HepG2 (cell line): ENCODE measurements at regions not wholly inside any gene's neighbourhood (a gene's known extent, or its start where the extent isn't known, plus 50 kb on each side); places are given as distances from the start of the nearest gene placed in this dataset.

ENCODE experiments used
- ERF ChIP-seq: IDR thresholded peaks from 2 replicates; pipeline ENCODE4 v1.6.1; 2018; ENCODE audit warnings: missing biosample characterization, missing genetic modification reagents
- GMEB2 ChIP-seq: IDR thresholded peaks from 2 replicates; pipeline ENCODE4 v1.6.1; 2016; ENCODE audit warnings: missing biosample characterization, missing genetic modification reagents, low read depth
- KLF11 ChIP-seq: IDR thresholded peaks from 2 replicates; pipeline ENCODE4 v1.6.1; 2016; ENCODE audit warnings: missing compliant biosample characterization
- KMT2B ChIP-seq: IDR thresholded peaks from 2 replicates; pipeline ENCODE4 v1.6.1; 2016; ENCODE audit warnings: missing genetic modification reagents, missing compliant biosample characterization
- SETDB1 ChIP-seq: sonication (generic); formaldehyde crosslinking; IDR thresholded peaks from 2 replicates; pipeline ENCODE4 v1.5.1; 2020; ENCODE audit warnings: missing genetic modification reagents, mild to moderate bottlenecking, borderline replicate concordance
- ZNF335 ChIP-seq: sonication (generic); formaldehyde crosslinking; IDR thresholded peaks from 2 replicates; pipeline ENCODE4 v1.4.0; 2020; ENCODE audit warnings: missing genetic modification reagents
- ZNF407 ChIP-seq: sonication (generic); formaldehyde crosslinking; IDR thresholded peaks from one replicate; pipeline ENCODE4 v1.5.1; 2020; ENCODE audit warnings: mild to moderate bottlenecking, missing genetic modification reagents; ENCODE audit errors: not compliant biosample characterization
- TF ChIP-seq, protein P1 (sequence below): sonication (generic); formaldehyde crosslinking; IDR thresholded peaks from 2 replicates; pipeline ENCODE4 v1.4.0; 2020; ENCODE audit warnings: missing genetic modification reagents
- TF ChIP-seq, protein P2 (sequence below): sonication (generic); formaldehyde crosslinking; IDR thresholded peaks from 2 replicates; pipeline ENCODE4 v1.4.0; 2020; ENCODE audit warnings: missing genetic modification reagents, low read depth, mild to moderate bottlenecking, borderline replicate concordance
- TF ChIP-seq, protein P3 (sequence below): sonication (generic); formaldehyde crosslinking; IDR thresholded peaks from 2 replicates; pipeline ENCODE4 v1.4.0; 2020; ENCODE audit warnings: mild to moderate bottlenecking, missing genetic modification reagents, borderline replicate concordance
- TF ChIP-seq, protein P4 (sequence below): sonication (generic); formaldehyde crosslinking; IDR thresholded peaks from 2 replicates; pipeline ENCODE4 v1.4.0; 2020; ENCODE audit warnings: mild to moderate bottlenecking, missing genetic modification reagents

DNA sequence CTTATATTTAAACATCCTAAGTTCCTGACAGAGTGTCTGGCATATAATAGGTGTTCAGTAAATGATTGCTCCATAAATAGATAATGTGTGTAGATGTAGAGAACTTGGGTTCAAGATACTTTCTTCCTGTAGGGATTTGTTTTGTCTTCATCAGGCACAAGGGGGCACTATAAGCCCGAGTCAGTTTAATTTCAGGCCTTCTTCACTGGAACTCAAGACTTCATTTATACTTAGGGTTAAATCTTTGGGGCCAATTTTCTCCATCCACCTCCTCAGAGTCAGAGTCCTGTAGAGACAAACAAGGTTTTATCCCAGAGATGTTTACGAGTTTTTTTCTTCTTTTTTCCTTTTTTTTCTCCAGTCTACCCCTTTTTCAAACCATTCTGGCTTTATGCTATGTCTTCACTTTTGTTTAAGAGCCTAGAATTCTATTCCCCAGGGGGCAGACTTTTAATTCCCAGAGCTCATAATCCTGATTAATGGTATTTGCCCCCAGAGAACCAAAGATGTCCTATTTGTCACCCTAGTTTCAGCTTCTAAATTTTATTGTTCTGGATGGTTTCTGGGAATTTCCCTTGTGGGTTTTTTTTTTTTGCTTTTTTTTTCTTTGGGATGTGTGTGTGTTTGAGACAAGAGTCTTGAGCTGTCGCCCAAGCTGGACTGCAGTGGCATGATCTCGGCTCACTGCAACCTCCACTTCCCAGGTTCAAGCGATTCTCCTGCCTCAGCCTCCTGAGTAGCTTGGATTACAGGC is 88.4 kb downstream of the HFE start (continued):
- TF ChIP-seq ZNF407 (CRISPR knock-in tag), result no peak
- TF ChIP-seq, protein P1, sequence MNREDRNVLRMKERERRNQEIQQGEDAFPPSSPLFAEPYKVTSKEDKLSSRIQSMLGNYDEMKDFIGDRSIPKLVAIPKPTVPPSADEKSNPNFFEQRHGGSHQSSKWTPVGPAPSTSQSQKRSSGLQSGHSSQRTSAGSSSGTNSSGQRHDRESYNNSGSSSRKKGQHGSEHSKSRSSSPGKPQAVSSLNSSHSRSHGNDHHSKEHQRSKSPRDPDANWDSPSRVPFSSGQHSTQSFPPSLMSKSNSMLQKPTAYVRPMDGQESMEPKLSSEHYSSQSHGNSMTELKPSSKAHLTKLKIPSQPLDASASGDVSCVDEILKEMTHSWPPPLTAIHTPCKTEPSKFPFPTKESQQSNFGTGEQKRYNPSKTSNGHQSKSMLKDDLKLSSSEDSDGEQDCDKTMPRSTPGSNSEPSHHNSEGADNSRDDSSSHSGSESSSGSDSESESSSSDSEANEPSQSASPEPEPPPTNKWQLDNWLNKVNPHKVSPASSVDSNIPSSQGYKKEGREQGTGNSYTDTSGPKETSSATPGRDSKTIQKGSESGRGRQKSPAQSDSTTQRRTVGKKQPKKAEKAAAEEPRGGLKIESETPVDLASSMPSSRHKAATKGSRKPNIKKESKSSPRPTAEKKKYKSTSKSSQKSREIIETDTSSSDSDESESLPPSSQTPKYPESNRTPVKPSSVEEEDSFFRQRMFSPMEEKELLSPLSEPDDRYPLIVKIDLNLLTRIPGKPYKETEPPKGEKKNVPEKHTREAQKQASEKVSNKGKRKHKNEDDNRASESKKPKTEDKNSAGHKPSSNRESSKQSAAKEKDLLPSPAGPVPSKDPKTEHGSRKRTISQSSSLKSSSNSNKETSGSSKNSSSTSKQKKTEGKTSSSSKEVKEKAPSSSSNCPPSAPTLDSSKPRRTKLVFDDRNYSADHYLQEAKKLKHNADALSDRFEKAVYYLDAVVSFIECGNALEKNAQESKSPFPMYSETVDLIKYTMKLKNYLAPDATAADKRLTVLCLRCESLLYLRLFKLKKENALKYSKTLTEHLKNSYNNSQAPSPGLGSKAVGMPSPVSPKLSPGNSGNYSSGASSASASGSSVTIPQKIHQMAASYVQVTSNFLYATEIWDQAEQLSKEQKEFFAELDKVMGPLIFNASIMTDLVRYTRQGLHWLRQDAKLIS (CRISPR knock-in tag), result no peak
- TF ChIP-seq, protein P2, sequence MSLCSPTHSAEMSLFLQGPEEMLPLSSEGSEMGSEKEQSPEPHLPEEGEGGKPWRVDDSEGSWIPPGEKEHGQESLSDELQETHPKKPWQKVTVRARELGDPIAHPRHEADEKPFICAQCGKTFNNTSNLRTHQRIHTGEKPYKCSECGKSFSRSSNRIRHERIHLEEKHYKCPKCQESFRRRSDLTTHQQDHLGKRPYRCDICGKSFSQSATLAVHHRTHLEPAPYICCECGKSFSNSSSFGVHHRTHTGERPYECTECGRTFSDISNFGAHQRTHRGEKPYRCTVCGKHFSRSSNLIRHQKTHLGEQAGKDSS (CRISPR knock-in tag), result no peak
- TF ChIP-seq ZNF335 (CRISPR knock-in tag), result no peak
- no peak for TF ChIP-seq SETDB1 (CRISPR knock-in tag)
- no peak for TF ChIP-seq GMEB2
- TF ChIP-seq KLF11 (CRISPR knock-in tag), result no peak
- TF ChIP-seq, protein P3, sequence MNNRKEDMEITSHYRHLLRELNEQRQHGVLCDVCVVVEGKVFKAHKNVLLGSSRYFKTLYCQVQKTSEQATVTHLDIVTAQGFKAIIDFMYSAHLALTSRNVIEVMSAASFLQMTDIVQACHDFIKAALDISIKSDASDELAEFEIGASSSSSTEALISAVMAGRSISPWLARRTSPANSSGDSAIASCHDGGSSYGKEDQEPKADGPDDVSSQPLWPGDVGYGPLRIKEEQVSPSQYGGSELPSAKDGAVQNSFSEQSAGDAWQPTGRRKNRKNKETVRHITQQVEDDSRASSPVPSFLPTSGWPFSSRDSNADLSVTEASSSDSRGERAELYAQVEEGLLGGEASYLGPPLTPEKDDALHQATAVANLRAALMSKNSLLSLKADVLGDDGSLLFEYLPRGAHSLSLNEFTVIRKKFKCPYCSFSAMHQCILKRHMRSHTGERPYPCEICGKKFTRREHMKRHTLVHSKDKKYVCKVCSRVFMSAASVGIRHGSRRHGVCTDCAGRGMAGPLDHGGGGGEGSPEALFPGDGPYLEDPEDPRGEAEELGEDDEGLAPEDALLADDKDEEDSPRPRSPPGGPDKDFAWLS, result no peak
- TF ChIP-seq KMT2B (CRISPR knock-in tag), result no peak
- TF ChIP-seq, protein P4, sequence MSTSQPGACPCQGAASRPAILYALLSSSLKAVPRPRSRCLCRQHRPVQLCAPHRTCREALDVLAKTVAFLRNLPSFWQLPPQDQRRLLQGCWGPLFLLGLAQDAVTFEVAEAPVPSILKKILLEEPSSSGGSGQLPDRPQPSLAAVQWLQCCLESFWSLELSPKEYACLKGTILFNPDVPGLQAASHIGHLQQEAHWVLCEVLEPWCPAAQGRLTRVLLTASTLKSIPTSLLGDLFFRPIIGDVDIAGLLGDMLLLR (CRISPR knock-in tag), result no peak
- TF ChIP-seq ERF (CRISPR knock-in tag), result no peak
